Nephron progenitor cell (in vitro differentiated cells): ENCODE measurements at regions not wholly inside any gene's neighbourhood (a gene's known extent, or its start where the extent isn't known, plus 50 kb on each side); places are given as distances from the start of the nearest gene placed in this dataset.

Experiments used
- DNase-seq: peaks from one replicate; pipeline ENCODE4 v3.0.0; 2021
- H3K27ac Mint-ChIP-seq: 2 replicates; pipeline ENCODE4 v1.8.0; 2021; ENCODE audit warnings: mild to moderate bottlenecking, moderate library complexity, mixed read lengths
- H3K27me3 Mint-ChIP-seq: 2 replicates; pipeline ENCODE4 v1.8.0; 2021; ENCODE audit warnings: mild to moderate bottlenecking, low read depth, mixed read lengths; ENCODE audit not compliant: poor library complexity
- H3K36me3 Mint-ChIP-seq: 2 replicates; pipeline ENCODE4 v1.8.0; 2021; ENCODE audit warnings: low read depth, mixed read lengths
- H3K4me1 Mint-ChIP-seq: 2 replicates; pipeline ENCODE4 v1.8.0; 2021; ENCODE audit warnings: mixed read lengths
- H3K4me3 Mint-ChIP-seq: 2 replicates; pipeline ENCODE4 v1.8.0; 2021; ENCODE audit warnings: mild to moderate bottlenecking, moderate library complexity, mixed read lengths
- H3K9me3 Mint-ChIP-seq: 2 replicates; pipeline ENCODE4 v1.8.0; 2021; ENCODE audit warnings: mild to moderate bottlenecking, moderate library complexity, mixed read lengths
- TF ChIP-seq, protein P1 (sequence below): fragments of 200-600 bp; sonication (generic); IDR thresholded peaks from 2 replicates; pipeline ENCODE4 v1.5.0; 2021; ENCODE audit warnings: antibody characterized with exemption

DNA sequence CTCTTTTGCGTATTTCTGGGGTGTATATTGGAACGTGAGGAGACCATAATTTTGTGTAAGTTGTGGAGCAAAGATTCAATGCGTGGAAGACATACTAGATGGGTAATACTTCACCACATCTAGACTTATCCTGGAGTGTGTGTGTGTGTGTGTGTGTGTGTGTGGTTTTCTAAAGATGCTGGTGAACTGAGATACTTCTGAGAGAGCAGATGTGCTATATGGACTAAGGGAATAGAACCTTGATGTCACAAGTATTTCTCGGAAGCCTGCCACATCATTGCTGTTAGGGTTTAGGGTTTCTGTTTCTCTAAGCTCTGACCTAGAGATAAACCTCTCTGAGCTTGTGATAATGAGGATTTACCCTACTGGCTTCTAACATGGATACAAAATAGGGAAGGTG is 138.8 kb downstream of the DACT1 start:
- no peaks in the 10 kb centered on the region for H3K27me3 Mint-ChIP-seq
- H3K9me3 Mint-ChIP-seq: peaks cover 4% of the 10 kb centered on the region
- TF ChIP-seq, protein P1, sequence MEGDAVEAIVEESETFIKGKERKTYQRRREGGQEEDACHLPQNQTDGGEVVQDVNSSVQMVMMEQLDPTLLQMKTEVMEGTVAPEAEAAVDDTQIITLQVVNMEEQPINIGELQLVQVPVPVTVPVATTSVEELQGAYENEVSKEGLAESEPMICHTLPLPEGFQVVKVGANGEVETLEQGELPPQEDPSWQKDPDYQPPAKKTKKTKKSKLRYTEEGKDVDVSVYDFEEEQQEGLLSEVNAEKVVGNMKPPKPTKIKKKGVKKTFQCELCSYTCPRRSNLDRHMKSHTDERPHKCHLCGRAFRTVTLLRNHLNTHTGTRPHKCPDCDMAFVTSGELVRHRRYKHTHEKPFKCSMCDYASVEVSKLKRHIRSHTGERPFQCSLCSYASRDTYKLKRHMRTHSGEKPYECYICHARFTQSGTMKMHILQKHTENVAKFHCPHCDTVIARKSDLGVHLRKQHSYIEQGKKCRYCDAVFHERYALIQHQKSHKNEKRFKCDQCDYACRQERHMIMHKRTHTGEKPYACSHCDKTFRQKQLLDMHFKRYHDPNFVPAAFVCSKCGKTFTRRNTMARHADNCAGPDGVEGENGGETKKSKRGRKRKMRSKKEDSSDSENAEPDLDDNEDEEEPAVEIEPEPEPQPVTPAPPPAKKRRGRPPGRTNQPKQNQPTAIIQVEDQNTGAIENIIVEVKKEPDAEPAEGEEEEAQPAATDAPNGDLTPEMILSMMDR: no peak
- no peak for DNase-seq
- H3K4me1 Mint-ChIP-seq: peaks cover 89% of the 10 kb centered on the region
- no peaks in the 10 kb centered on the region for H3K36me3 Mint-ChIP-seq
- peak overlapping the region; percentile 98 for H3K27ac Mint-ChIP-seq
- H3K4me3 Mint-ChIP-seq: peak overlapping the region; percentile 28

DNA sequence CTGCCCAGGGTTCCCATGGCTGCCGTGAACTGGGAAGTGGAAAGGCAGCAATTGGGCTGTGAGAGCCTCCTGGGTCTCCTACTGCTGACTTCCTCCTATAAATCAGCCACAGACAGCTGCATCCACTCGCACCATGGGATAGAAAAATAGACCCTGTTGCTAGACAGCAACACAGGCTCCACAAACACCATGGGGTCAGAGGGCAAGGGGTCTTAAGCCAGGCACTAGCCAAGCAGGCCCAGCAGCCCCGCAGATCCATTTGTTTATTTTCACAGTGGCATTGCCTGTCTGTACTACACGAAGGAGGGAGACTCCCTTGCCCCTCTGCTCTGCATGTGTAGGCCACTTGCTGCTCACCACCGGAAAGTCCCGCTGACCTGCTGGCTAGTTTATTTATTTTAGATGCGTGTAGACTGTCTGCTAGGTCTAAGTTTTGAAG is 139.8 kb downstream of the DACT1 start:
- Mint-ChIP-seq H3K27me3 (no peaks in the 10 kb centered on the region), H3K27ac (peak overlapping the region; percentile 98), H3K36me3 (no peaks in the 10 kb centered on the region), H3K9me3 (peaks cover 4% of the 10 kb centered on the region), H3K4me3 (peak overlapping the region; percentile 51), H3K4me1 (peaks cover 81% of the 10 kb centered on the region)
- TF ChIP-seq, protein P1: no peak
- peak; percentile 84 for DNase-seq

DNA sequence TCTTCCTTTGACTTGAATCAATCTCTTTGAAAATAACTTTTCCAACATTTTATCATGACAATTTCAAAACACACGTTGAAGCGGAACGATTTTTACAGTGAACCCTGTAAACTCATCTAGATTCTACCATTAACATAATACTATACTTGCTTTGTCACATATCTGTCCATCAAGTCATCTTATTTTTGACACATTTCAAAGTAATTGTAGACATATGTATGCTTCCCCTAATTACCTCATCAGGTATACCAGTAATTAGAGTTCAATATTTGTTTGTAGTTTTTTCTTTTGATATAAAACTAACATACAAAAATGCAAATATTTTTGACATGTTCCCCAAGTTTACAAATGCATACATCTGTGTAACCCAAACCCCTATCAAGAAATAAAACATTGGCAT is 140.4 kb downstream of the DACT1 start:
- TF ChIP-seq, protein P1: no peak
- H3K4me1 Mint-ChIP-seq: peaks cover 75% of the 10 kb centered on the region
- H3K27ac Mint-ChIP-seq: peak overlapping the region; percentile 98
- no peaks in the 10 kb centered on the region for H3K27me3 Mint-ChIP-seq
- DNase-seq: no peak
- peaks cover 4% of the 10 kb centered on the region for H3K9me3 Mint-ChIP-seq
- H3K4me3 Mint-ChIP-seq: peak overlapping the region; percentile 2
- no peaks in the 10 kb centered on the region for H3K36me3 Mint-ChIP-seq

DNA sequence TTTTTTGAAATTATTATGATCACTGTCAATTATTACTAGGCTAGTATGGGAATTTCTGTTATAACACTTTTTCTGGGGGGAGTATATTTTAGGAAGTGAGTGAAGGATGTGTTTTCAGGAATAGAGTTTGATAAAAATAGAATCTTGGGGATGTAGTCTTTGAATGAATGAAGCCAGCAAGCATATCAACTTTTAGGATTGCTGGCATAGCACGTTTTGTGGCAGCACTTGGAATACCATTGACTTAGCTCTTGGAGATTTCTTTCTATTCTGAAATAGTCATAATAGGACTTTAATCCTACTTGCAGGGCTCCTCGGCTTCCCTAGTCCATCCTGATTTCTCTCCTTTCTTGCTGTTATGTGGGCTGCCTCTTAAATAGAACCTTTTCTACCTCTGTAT is 141.6 kb downstream of the DACT1 start:
- H3K27me3 Mint-ChIP-seq: no peaks in the 10 kb centered on the region
- no peak overlapping the region for H3K4me3 Mint-ChIP-seq
- no peaks in the 10 kb centered on the region for H3K36me3 Mint-ChIP-seq
- DNase-seq: no peak
- TF ChIP-seq, protein P1: no peak
- peak overlapping the region; percentile 88 for H3K27ac Mint-ChIP-seq
- peaks cover 63% of the 10 kb centered on the region for H3K4me1 Mint-ChIP-seq
- peaks cover 4% of the 10 kb centered on the region for H3K9me3 Mint-ChIP-seq

DNA sequence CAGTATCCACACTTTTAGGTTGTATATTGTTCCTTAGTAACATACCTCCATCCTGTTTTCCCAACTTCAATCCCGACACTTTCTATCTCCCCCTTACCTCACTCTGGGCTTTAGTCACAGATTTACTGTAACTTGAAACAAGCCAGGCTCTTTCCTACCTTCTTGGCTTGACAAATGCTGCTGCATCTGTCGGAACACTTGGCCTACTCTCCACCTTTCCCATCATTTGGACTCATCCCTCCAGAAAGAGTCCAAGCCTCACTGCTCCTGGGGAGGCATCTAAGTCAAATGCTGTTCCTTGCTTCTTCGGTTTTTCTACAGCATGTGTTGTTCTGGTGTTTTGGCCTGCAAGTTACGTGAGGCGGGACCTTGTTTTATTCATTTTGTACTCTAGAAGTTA is 142.4 kb downstream of the DACT1 start:
- TF ChIP-seq, protein P1: no peak
- Mint-ChIP-seq H3K27me3 (no peaks in the 10 kb centered on the region), H3K27ac (peak overlapping the region; percentile 36), H3K4me1 (peaks cover 55% of the 10 kb centered on the region), H3K4me3 (no peak overlapping the region), H3K9me3 (peaks cover under 1% of the 10 kb centered on the region), H3K36me3 (no peaks in the 10 kb centered on the region)
- DNase-seq: no peak

DNA sequence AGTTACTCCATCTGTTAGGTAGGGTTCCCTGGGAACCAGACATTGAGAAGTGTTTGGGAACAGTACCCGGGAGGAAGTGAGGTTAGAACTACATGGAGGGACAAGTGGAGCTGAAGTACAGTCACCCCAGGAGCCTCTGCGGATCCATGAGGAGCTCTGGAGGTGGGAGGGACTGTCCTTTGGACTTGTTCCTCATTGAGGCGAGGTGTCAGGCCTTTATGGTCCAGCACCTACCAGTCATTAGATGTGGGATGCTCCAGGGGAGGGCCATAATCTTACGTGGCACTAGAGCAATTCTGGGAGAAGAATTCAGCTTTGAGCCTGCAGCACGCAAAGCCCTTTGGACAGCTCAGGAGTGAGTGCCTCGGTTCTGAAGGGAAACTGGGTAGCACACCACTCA is 142.8 kb downstream of the DACT1 start:
- no peak overlapping the region for H3K4me3 Mint-ChIP-seq
- TF ChIP-seq, protein P1: no peak
- H3K4me1 Mint-ChIP-seq: peaks cover 53% of the 10 kb centered on the region
- DNase-seq: no peak
- no peaks in the 10 kb centered on the region for H3K27me3 Mint-ChIP-seq
- peak overlapping the region; percentile 36 for H3K27ac Mint-ChIP-seq
- H3K36me3 Mint-ChIP-seq: no peaks in the 10 kb centered on the region
- H3K9me3 Mint-ChIP-seq: no peaks in the 10 kb centered on the region
